Astrocyte (in vitro differentiated cells and primary cell): ENCODE measurements at regions not wholly inside any gene's neighbourhood (a gene's known extent, or its start where the extent isn't known, plus 50 kb on each side); places are given as distances from the start of the nearest gene placed in this dataset.
A peak's percentile ranks its signal among the peaks of the same experiment; 100 is the strongest.

Experiments
- DNase-seq: peaks from one replicate; pipeline ENCODE4 v3.0.0-alpha.2; 2010; ENCODE audit warnings: low read depth
- FAIRE-seq: peaks from 2 replicates; lab custom pipeline; 2011; peaks lifted over from hg19 to GRCh38; lab: Jason Lieb, UNC
- H2AFZ ChIP-seq: 2 replicates; pipeline ENCODE4 v1.6.0; 2012; ENCODE audit warnings: low read depth, low read length, inconsistent platforms
- H3K27ac ChIP-seq: 2 replicates; pipeline ENCODE4 v1.5.1; 2011; ENCODE audit warnings: low read depth, low read length, inconsistent platforms
- H3K27me3 ChIP-seq: 2 replicates; pipeline ENCODE4 v1.6.0; 2011; ENCODE audit warnings: low read length, inconsistent platforms; ENCODE audit not compliant: insufficient read depth
- H3K36me3 ChIP-seq: 2 replicates; pipeline ENCODE4 v1.5.1; 2011; ENCODE audit warnings: low read length, inconsistent platforms; ENCODE audit not compliant: insufficient read depth
- H3K4me1 ChIP-seq: 2 replicates; pipeline ENCODE4 v1.5.1; 2011; ENCODE audit warnings: low read length, inconsistent platforms; ENCODE audit not compliant: insufficient read depth
- H3K4me2 ChIP-seq: 2 replicates; pipeline ENCODE4 v1.6.0; 2012; ENCODE audit warnings: low read length, inconsistent platforms
- H3K4me3 ChIP-seq: 2 replicates; pipeline ENCODE4 v1.5.1; 2011; ENCODE audit warnings: low read depth, mild to moderate bottlenecking, low read length, inconsistent platforms; ENCODE audit not compliant: insufficient read depth
- H3K79me2 ChIP-seq: 2 replicates; pipeline ENCODE4 v1.6.0; 2012; ENCODE audit warnings: mild to moderate bottlenecking, low read length, inconsistent platforms; ENCODE audit not compliant: insufficient read depth
- H3K9ac ChIP-seq: 2 replicates; pipeline ENCODE4 v1.6.0; 2012; ENCODE audit warnings: mild to moderate bottlenecking, low read length, inconsistent platforms
- H3K9me3 ChIP-seq: 2 replicates; pipeline ENCODE4 v1.5.1; 2012; ENCODE audit warnings: low read depth, mild to moderate bottlenecking, low read length, inconsistent platforms; ENCODE audit not compliant: insufficient read depth
- H4K20me1 ChIP-seq: 2 replicates; pipeline ENCODE4 v1.6.0; 2012; ENCODE audit warnings: low read length, inconsistent platforms; ENCODE audit not compliant: insufficient read depth
- H3K27ac Mint-ChIP-seq: one replicate; pipeline ENCODE4 v1.8.0; 2021; ENCODE audit warnings: mild to moderate bottlenecking, mixed read lengths; ENCODE audit not compliant: unreplicated experiment
- H3K27me3 Mint-ChIP-seq: one replicate; pipeline ENCODE4 v1.8.0; 2021; ENCODE audit warnings: low read depth, mixed read lengths; ENCODE audit not compliant: unreplicated experiment
- H3K36me3 Mint-ChIP-seq: one replicate; pipeline ENCODE4 v1.8.0; 2021; ENCODE audit warnings: low read depth, mixed read lengths; ENCODE audit not compliant: unreplicated experiment
- H3K4me1 Mint-ChIP-seq: one replicate; pipeline ENCODE4 v1.8.0; 2021; ENCODE audit warnings: low read depth, mixed read lengths; ENCODE audit not compliant: unreplicated experiment
- H3K4me3 Mint-ChIP-seq: one replicate; pipeline ENCODE4 v1.8.0; 2021; ENCODE audit warnings: mild to moderate bottlenecking, moderate library complexity, mixed read lengths; ENCODE audit not compliant: unreplicated experiment
- H3K9me3 Mint-ChIP-seq: one replicate; pipeline ENCODE4 v1.8.0; 2021; ENCODE audit warnings: mild to moderate bottlenecking, mixed read lengths; ENCODE audit not compliant: unreplicated experiment
- EZH2 ChIP-seq: IDR thresholded peaks from 2 replicates; pipeline ENCODE4 v1.6.1; 2012; ENCODE audit warnings: mild to moderate bottlenecking, low read length, inconsistent platforms; ENCODE audit not compliant: insufficient read depth
- TF ChIP-seq, protein P1 (sequence below): IDR thresholded peaks from 2 replicates; pipeline ENCODE4 v1.5.1; 2011; ENCODE audit warnings: low read depth, mild to moderate bottlenecking, inconsistent platforms, low read length, moderate library complexity; ENCODE audit not compliant: insufficient read depth

DNA sequence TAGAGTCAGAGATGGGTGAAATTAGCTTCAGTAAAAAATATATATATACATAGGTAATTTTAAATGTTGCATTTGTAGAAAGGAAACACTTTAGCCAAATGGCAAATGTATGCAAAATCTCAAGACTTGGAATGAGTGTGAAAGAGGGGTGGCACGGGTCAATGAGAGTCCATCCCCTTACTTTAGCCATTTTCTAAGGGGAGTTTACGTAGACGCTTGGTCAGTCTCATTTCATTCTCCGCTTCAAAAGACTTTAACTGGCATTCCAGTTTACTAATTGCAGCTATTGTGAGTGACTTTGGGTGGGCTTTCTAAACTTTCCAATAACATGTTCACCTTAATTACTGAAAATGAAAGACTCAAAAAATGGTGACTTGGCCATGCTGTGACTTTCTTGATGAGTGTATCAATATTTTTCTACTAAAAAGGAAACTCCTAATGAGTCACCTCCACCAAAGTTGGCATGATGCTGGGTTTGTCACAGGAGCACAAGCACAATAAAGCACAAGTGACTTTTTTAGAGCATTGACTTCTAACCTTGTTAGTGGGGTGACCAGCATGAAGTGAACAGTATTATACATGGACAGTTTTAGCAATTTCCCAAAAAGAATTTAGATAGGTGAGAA lies 356.0 kb upstream of the RASGEF1B start:
- Mint-ChIP-seq H3K4me3 (no peak overlapping the region), H3K4me1 (peaks cover 4% of the 10 kb centered on the region), H3K27ac (no peak overlapping the region), H3K36me3 (no peaks in the 10 kb centered on the region), H3K27me3 (no peaks in the 10 kb centered on the region), H3K9me3 (peaks cover 1% of the 10 kb centered on the region)
- FAIRE-seq (no peak), DNase-seq (no peak)
- H3K9ac ChIP-seq = no peak overlapping the region
- H3K4me1 ChIP-seq = no peaks in the 10 kb centered on the region
- no peaks in the 10 kb centered on the region for H3K36me3 ChIP-seq
- H3K79me2 ChIP-seq = no peaks in the 10 kb centered on the region
- no peak overlapping the region for H3K4me3 ChIP-seq
- no peak for TF ChIP-seq EZH2
- TF ChIP-seq, protein P1, sequence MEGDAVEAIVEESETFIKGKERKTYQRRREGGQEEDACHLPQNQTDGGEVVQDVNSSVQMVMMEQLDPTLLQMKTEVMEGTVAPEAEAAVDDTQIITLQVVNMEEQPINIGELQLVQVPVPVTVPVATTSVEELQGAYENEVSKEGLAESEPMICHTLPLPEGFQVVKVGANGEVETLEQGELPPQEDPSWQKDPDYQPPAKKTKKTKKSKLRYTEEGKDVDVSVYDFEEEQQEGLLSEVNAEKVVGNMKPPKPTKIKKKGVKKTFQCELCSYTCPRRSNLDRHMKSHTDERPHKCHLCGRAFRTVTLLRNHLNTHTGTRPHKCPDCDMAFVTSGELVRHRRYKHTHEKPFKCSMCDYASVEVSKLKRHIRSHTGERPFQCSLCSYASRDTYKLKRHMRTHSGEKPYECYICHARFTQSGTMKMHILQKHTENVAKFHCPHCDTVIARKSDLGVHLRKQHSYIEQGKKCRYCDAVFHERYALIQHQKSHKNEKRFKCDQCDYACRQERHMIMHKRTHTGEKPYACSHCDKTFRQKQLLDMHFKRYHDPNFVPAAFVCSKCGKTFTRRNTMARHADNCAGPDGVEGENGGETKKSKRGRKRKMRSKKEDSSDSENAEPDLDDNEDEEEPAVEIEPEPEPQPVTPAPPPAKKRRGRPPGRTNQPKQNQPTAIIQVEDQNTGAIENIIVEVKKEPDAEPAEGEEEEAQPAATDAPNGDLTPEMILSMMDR = no peak
- H3K27me3 ChIP-seq = no peaks in the 10 kb centered on the region
- no peak overlapping the region for H3K27ac ChIP-seq
- H3K4me2 ChIP-seq = no peak overlapping the region
- no peaks in the 10 kb centered on the region for H4K20me1 ChIP-seq
- no peaks in the 10 kb centered on the region for H3K9me3 ChIP-seq
- no peak overlapping the region for H2AFZ ChIP-seq

DNA sequence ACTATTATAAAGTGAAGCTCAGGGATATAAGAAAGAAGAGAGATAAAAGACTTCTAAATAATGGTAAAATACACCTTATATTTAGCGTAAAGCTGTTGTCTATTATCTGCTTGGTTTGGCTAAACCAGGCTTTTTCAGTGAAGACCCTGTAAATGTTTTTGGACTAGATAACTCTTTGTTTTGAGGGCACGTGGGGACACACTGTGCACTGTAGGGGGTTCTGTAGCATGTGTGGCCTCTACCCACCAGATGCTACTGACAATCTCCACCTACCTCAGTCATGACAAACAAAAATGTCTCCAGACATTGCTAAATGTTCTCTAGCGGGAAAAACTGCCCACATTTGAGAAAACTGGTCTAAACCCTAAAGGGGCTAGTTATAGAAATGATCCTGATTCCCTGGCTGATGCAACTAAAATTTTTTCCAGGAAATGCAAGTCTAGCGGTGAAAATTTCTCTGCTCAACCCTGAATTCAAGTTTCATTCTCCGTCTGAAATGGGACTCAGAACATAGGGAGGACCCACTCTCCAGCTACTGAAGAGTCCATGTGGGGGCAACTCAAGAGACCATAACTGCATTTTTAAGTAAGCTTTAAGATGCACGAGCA lies 355.2 kb upstream of the RASGEF1B start:
- Mint-ChIP-seq H3K9me3 (peaks cover 1% of the 10 kb centered on the region), H3K36me3 (no peaks in the 10 kb centered on the region), H3K27ac (peak overlapping the region; percentile 62), H3K4me3 (no peak overlapping the region), H3K4me1 (peaks cover 4% of the 10 kb centered on the region), H3K27me3 (no peaks in the 10 kb centered on the region)
- Histone ChIP-seq H3K4me2 (no peak overlapping the region), H3K36me3 (no peaks in the 10 kb centered on the region), H3K9me3 (no peaks in the 10 kb centered on the region), H3K4me1 (no peaks in the 10 kb centered on the region), H3K9ac (no peak overlapping the region), H3K4me3 (no peak overlapping the region), H3K27me3 (no peaks in the 10 kb centered on the region), H3K79me2 (no peaks in the 10 kb centered on the region), H4K20me1 (no peaks in the 10 kb centered on the region), H2AFZ (no peak overlapping the region), H3K27ac (no peak overlapping the region)
- FAIRE-seq (no peak), DNase-seq (no peak)
- TF ChIP-seq, protein P1 = no peak
- no peak for TF ChIP-seq EZH2

DNA sequence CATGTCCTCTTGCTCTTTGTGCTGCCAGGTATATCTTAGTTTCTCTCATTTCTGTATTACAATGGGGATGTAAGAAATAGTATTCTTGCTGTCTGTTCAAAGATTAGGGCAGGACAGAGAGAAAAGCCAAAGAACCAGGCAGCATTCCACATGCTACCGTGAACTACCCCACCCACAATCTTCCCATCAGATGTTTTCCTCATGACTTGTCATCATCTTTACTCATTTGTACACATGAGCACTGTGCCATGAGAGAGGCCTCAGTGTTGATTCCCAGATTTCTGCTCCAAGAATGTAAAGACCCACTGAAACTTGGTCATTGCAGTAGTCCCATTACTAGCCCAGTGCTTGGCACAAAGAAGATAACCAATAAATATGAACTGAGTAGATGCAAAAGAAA lies 354.6 kb upstream of the RASGEF1B start:
- no peaks in the 10 kb centered on the region for H3K9me3 ChIP-seq
- no peaks in the 10 kb centered on the region for H3K27me3 Mint-ChIP-seq

More for the DNA sequence above, 354.6 kb upstream of the RASGEF1B start:
- Histone ChIP-seq H3K36me3 (no peaks in the 10 kb centered on the region), H3K4me2 (no peak overlapping the region), H3K27me3 (no peaks in the 10 kb centered on the region), H4K20me1 (no peaks in the 10 kb centered on the region), H3K79me2 (no peaks in the 10 kb centered on the region), H3K27ac (no peak overlapping the region), H2AFZ (no peak overlapping the region), H3K9ac (no peak overlapping the region), H3K4me1 (no peaks in the 10 kb centered on the region), H3K4me3 (no peak overlapping the region)
- no peak overlapping the region for H3K4me3 Mint-ChIP-seq
- no peak for TF ChIP-seq EZH2
- TF ChIP-seq, protein P1 = no peak
- peaks cover 4% of the 10 kb centered on the region for H3K4me1 Mint-ChIP-seq
- FAIRE-seq = no peak
- no peak for DNase-seq
- no peaks in the 10 kb centered on the region for H3K36me3 Mint-ChIP-seq
- no peak overlapping the region for H3K27ac Mint-ChIP-seq
- peaks cover 1% of the 10 kb centered on the region for H3K9me3 Mint-ChIP-seq
